ENCODE measurements at regions not wholly inside any gene's neighbourhood (a gene's known extent, or its start where the extent isn't known, plus 50 kb on each side); places are given as distances from the start of the nearest gene placed in this dataset.

DNA sequence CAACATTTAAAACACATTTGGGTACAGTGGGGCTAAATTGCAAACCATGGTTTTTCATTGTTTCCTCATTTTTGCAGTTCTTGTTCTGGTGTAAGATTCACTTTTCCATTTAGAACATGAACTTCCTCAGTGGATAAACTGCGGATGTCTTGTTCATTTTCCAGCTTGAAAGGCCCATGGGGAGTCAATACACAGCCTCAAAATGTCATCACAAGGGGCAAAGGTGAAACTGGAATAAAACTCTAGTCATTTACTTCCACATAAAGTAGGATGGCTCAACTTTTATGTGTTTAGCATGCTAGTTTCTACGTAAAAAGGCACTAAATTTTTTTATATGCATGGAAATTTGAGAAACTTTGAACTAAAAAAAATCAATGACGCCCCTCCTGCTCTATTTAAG, 718.8 kb downstream of the TLR4 start:
- TF ChIP-seq POLR2A (IDR thresholded peaks at IDR 0.05; ENCODE audit: low read depth) (no peak), POLR2AphosphoS5 (IDR thresholded peaks at IDR 0.05) (no peak), CTCF (IDR thresholded peaks at IDR 0.05) (no peak), EP300 (IDR thresholded peaks at IDR 0.05) (no peak)

Measured in esophagus muscularis mucosa (tissue), 4 donors.